ENCODE measurements at regions not wholly inside any gene's neighbourhood (a gene's known extent, or its start where the extent isn't known, plus 50 kb on each side); places are given as distances from the start of the nearest gene placed in this dataset.
"Not testable (repeated sequence)": the region's sequence is repeated elsewhere in the genome, so short reads cannot be mapped to it uniquely, and the experiment has no call there.

DNA sequence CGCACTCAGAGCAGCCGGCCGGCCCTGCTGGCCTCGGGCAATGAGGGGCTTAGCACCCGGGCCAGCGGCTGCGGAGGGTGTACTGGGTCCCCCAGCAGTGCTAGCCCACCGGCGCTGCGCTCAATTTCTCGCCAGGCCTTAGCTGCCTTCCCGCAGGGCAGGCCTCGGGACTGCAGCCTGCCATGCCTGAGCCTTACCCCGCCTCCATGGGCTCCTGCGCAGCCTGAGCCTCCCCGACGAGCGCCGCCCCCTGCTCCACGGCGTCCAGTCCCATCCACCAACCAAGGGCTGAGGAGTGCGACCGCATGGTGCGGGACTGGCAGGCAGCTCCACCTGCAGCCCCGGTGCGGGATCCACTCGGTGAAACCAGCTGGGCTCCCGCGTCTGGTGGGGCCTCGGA is 204.4 kb upstream of the AUTS2 start:
- not testable (repeated sequence) for DNase-seq

GRCh38 chr7:69395061-69395714 is 203.1 kb upstream of the AUTS2 start:
- DNase-seq = no peak

DNA sequence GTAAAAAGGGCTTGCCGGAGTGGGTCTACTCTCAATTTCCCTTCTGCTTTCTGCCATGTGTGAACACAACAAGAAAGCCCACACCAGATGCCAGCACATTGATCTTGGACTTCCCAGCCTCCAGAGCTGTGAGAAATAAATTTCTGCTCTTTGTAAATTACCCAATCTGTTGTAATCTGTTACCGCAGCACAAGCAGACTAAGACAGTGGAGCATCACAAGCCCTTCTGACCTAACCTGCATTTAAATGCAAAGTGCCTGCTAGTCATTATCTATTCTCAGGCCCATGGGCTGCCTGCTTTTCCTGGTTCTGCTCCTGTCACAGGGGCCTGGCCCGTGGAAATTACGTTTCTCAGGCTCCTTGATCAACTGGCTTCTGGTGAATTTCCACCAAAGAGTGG is 199.3 kb upstream of the AUTS2 start:
- DNase-seq = no peak

GRCh38 chr7:69399401-69399800 is 198.9 kb upstream of the AUTS2 start:
- DNase-seq = no peak

DNA sequence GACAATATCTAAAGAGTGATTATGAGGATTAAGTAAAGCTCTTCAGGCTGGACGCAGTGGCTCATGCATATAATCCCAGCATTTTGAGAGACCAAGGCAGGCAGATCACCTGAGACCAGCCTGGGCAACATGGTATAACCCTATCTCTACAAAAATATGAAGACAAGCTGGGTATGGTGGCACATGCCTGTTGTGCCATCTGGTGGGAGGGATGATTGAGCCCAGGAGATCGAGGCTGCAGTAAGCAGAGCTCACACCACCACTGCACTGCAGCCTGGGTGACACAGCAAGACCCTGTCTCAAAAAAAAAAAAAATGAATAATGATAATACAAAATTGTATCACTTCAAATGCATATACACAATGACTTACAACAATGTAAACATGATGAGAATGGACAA is 195.6 kb upstream of the AUTS2 start:
- no peak for DNase-seq

- DNase-seq = no peak
Measured at GRCh38 chr7:69403169-69403568, 195.1 kb upstream of the AUTS2 start.

- DNase-seq = no peak
Measured at GRCh38 chr7:69411018-69411417, 187.3 kb upstream of the AUTS2 start.

DNA sequence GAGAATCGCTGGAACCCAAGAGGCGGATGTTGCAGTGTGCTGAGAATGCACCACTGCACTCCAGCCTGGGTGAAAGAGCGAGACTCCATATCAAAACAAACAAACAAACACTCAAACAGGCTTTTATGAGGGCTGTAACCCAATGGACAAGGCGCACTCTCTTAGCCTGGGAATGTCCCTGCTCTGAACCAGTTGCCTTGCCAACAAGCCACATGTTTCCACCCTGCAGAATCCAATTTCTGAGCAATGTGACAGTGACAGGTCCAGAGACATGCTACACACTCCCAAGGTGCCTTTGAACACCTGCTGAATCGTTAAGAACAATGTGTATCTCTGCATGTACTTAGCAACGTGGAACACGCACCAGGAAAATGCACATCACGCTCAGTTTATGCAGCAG is 186.8 kb upstream of the AUTS2 start:
- DNase-seq = no peak

DNA sequence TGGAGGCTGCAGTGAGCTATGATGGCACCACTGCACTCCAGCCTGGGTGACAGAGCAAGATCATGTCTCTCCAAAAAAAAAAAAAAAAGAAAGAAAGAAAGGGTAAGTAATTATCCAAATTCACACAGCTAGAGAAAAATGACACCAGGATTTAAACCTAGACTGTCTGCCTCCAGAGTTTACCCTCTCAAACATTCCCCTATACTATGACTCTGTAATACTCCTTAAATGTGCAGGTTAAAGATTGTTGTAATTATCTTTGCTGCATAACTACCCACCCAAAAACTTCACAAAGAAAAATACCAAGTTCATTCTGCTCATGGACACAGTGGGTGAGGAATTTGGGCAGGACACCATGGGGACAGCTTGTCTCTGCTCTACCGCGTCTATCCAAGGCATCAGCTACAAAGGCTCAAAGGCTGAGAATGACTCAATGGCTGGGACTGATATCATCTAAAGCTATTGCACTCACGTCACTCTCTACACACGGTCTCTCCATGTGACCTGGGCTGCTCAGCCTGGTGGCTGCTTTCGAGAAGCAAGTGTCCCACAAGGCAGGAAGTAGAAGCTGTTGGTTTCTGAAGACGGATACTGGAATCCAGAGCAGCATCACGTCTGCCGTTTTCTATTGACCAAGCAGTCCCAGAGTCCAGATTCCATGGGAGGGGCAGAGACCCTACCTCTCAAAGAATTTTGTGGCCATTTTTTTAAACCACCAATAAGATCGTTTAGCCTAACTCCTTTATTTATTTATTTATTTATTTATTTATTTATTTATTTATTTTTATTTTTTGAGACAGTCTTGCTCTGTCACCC is 185.7 kb upstream of the AUTS2 start:
- DNase-seq = peak in 1 of 2 donors; percentile 5

- DNase-seq = no peak
Measured at GRCh38 chr7:69414555-69414954, 183.7 kb upstream of the AUTS2 start.

DNA sequence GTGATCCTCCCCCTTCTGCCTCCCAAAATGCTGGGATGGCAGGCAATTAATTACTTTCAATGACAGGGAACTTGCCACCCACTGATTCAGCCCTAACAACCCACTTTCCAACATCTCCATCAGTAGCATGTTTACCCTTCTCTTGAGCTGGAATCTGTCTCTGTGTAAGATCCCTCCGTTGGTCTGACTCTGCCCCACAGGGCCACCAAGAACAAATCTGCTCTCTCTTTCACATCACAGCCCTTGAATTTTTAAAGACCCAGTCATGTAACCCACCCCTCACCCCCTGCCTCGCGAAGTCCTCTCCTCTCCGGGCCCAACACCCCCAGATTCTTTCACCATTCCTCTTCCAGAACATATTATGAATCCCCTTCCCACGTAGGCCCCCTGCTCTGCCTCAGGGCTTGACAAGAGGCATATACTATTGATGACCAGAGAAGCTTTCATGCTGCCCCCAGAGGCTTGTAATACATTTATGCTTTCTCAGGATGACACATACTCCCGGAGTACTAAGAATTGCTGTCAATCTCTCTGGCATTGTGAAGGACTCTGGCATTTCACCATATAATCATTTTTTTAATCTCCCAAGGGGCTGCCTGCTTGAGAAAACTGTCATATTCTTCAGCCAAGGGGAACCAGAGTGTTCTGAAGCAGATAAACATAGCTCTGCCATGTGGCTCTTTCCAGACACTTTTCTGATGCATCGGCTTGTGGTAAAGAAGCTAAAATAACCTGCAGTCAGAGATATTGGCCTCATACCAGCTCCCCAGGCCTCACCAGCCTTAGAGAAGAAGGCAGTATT is 179.2 kb upstream of the AUTS2 start:
- DNase-seq = no peak

- no peak for DNase-seq
Measured at GRCh38 chr7:69419934-69420333, 178.3 kb upstream of the AUTS2 start.

DNA sequence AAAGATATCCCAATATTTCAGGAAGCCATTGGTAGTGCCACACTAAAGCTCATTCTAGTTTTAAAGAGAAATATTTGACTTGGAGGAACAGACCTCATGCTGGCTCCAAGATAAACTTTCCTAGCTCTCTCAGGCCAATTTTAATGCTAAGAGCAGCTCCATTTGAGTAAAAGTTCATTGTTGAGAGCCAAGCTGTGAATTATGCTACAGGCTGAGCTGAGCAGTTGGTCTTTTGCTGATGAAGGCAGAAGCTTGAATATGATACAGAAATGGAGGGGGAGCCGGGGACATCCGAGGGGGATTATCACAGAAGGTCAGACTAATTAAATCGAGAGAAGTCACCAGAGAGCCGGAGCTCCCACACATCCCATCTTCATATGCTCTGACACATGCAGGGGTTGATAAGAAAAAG is 175.7 kb upstream of the AUTS2 start:
- no peak for DNase-seq

DNA sequence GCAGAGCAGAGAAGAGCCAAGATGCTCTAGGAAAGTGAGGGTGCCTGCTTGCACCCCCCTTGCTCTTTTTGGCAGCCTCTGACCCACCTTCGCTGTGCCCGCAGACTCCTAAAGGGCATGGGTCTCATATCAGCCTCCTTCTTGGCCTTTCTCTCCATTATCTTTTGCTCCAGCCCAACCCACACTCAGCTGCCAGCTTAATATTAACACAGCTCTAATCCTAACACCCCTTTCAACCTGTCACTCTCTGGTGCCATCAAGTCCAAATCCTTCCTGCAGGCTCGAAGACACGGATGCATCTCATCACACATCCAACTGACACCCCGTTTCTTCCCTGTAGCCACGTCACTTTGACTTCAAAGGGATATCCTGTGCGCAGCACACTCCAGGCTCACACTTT is 171.6 kb upstream of the AUTS2 start:
- no peak for DNase-seq

GRCh38 chr7:69428089-69428488 is 170.2 kb upstream of the AUTS2 start:
- no peak for DNase-seq

GRCh38 chr7:69429911-69430383 is 168.3 kb upstream of the AUTS2 start:
- no peak for DNase-seq

- DNase-seq = no peak
Measured at GRCh38 chr7:69430384-69431021, 167.8 kb upstream of the AUTS2 start.

DNA sequence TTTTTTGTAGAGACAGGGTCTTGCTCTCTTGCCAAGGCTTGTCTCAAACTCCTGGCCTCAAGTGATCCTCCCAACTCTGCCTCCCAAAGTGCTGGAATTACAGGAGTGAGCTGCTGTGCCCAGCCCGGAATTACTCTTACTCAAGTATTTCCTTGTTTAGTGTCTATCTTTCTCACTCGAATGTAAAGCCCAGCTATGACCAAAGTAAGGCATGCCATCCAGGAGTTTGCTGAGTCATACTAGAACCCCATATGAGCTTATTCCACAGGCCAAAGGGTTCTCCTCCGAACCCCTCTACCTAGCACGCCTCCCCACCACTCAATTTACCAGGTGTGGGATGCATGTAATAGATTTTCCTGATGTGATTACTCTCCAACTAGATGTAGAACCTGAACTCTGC is 166.6 kb upstream of the AUTS2 start:
- DNase-seq = no peak

DNA sequence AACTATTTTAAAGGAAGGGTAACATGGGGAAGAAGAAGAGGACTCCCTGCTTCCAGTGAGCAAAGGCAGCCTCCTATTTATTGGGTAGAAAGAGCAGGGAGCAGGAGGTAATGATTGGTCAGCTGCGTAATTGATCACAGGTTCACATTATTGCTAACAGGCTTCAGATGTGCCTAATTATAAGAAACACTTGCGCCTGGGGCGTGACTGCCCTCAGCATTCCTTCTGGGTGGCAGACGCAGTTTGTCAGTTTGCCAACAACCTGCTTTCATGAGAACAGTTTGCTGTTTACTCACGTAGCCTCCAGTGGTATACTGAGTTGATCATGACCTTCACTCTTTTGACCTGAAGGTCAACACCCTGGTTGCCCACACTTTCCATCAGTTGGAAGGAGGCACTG is 166.0 kb upstream of the AUTS2 start:
- DNase-seq = not testable (repeated sequence)

- no peak for DNase-seq
Measured at GRCh38 chr7:69433081-69433480, 165.2 kb upstream of the AUTS2 start.

DNA sequence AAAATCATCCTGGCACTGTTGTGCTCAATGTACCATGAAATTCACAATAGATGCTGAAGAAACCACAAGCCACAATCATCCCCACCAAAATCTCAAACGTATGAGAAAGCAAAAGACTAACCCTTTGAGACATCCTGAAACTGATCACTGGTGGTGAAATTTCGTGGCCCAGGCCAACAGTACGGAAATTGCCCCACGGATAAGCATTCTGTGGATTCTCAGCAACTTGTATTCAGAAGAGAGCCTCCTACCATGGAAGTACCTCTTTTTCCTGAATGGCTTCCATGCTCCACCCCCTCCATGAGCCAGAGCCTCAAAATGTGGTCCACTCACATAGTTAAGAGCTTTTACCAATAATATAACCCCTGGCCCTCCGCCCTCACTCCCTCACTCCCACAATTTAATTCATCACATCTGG is 163.9 kb upstream of the AUTS2 start:
- no peak for DNase-seq

- no peak for DNase-seq
Measured at GRCh38 chr7:69435711-69436110, 162.6 kb upstream of the AUTS2 start.

DNA sequence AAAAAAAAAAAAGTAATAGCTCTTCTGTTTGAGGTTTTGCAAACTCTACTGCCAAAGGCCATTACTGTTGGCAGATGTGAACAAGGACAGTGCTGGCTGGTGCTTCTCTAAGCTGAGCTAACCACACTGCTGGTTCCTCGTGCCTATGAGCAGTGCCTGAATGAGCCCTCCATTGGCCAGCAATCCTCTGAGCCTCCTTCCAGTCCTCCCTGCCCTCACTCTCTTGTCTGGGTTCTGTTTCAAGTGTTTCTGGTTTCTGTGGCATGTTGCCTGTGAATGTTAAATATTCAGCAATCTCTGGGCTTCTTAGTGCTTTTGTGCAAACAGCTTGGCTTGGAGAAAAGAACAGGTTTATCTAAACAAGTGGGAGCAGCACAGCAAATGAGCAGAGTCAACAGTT is 161.3 kb upstream of the AUTS2 start:
- DNase-seq = no peak

All from stimulated activated CD4-positive, alpha-beta T cell treated with anti-CD3 and anti-CD28 coated beads, Interleukin-2, amount 100 ng/mL, for 24 hours (primary cell).